ENCODE measurements at regions not wholly inside any gene's neighbourhood (a gene's known extent, or its start where the extent isn't known, plus 50 kb on each side); places are given as distances from the start of the nearest gene placed in this dataset.

DNA sequence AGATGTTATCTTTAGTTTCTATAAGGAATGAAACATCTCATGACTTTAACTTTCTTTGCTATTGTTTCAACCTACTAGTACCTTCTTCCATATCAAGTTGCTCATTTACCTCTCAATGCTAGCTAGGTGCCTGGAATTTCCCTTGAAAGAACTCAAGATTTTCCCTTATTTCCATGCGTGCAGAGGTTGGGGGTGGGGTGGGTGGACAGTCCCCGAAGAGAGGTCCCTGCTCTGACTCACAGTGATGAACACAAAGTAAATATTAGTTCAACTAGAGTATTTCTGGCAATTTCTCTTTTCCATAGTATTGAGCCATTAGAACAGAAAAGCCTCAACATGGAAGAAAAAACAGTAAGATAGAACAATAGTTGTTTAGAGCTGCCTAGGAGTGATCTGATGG, 239.0 kb upstream of the ZP4 start:
- Mint-ChIP-seq H3K27ac (no peak overlapping the region), H3K9me3 (peaks cover 9 to 10% of the 10 kb centered on the region in 2 donors)
- ATAC-seq (replicated peaks in 1 of 2) = no peak

DNA sequence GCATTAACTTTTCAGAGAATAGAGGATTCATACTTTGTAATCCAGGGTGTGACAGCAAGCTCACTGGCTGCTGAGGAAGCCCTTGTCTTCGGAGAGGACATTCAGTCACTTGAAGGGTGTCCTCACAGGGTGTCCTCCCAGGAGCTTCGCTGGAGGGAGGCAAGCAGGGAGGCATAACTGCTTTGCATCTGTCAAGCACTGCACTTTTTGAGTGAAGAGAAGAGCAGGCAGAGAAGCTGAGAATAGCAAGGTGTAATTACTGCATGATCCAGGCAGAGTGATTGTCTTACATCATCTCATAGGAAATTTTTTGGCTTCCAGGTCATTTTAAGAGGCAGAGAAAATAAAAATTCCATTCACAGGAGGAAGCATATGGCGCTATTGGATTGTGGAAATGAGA, 232.5 kb upstream of the ZP4 start:
- no peak overlapping the region for H3K4me3 Mint-ChIP-seq
- H3K36me3 Mint-ChIP-seq (ENCODE audit: insufficient read depth in 2 of 2) = no peaks in the 10 kb centered on the region
- no peak overlapping the region for H3K27ac Mint-ChIP-seq
- no peak for ATAC-seq (replicated peaks in 1 of 2)
- DNase-seq = no peak
- H3K4me1 Mint-ChIP-seq (ENCODE audit: low read depth) = no peaks in the 10 kb centered on the region
- peaks cover 2 to 4% of the 10 kb centered on the region in 2 donors for H3K9me3 Mint-ChIP-seq
- H3K27me3 Mint-ChIP-seq (ENCODE audit: low read depth) = no peaks in the 10 kb centered on the region

More for the DNA sequence above, 239.0 kb upstream of the ZP4 start:
- no peak overlapping the region for H3K4me3 Mint-ChIP-seq
- H3K36me3 Mint-ChIP-seq (ENCODE audit: insufficient read depth in 2 of 2) = peaks cover 0 to 2% of the 10 kb centered on the region in 2 donors
- H3K27me3 Mint-ChIP-seq (ENCODE audit: low read depth) = no peaks in the 10 kb centered on the region
- H3K4me1 Mint-ChIP-seq (ENCODE audit: low read depth) = no peaks in the 10 kb centered on the region
- DNase-seq = no peak

DNA sequence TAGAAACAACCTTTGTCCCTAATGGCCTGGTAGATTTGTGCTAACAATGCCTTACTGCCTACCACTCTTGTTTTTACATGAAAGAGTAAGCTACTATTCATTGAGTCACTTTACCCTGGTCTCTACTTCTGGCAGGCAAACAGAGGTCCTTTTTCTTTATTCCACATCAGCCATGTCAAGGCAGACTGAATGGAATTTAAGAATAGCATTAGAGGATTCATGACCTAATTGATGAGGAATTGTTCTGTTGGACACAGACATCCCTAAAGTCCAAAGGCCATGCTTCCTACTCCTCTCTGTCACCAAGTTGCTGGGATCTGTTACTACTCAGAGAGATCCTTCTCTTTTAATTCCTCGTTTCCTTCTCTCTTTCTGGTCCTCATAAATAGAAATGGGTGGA, 229.1 kb upstream of the ZP4 start:
- Mint-ChIP-seq H3K9me3 (no peaks in the 10 kb centered on the region), H3K4me3 (no peak overlapping the region), H3K27me3 (ENCODE audit: low read depth) (no peaks in the 10 kb centered on the region), H3K36me3 (ENCODE audit: insufficient read depth in 2 of 2) (no peaks in the 10 kb centered on the region), H3K4me1 (ENCODE audit: low read depth) (no peaks in the 10 kb centered on the region), H3K27ac (no peak overlapping the region)
- DNase-seq = no peak
- ATAC-seq (replicated peaks in 1 of 2) = no peak

DNA sequence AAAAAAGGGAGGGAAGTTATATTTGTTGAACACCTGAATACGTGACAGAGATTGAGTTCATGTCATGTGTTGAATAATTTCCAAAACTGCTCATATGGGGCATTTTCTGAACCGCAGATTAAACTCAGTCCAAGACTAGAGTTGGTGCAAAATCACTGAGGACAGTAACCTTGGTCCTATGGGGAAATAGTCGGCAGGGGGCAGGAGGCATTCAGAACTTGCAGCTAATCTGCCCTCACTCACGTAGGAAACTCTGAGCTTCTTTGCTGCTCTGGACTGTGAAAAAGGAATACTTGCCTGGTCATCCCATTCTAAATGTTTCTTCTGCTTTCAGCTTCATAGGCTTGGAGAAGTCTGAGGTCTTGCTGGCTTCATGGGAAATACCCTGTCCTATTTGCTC, 228.3 kb upstream of the ZP4 start:
- H3K4me1 Mint-ChIP-seq (ENCODE audit: low read depth) = no peaks in the 10 kb centered on the region
- H3K9me3 Mint-ChIP-seq = no peaks in the 10 kb centered on the region
- H3K4me3 Mint-ChIP-seq = no peak overlapping the region
- H3K36me3 Mint-ChIP-seq (ENCODE audit: insufficient read depth in 2 of 2) = no peaks in the 10 kb centered on the region
- DNase-seq (no peak), ATAC-seq (replicated peaks in 1 of 2) (no peak)
- no peak overlapping the region for H3K27ac Mint-ChIP-seq
- H3K27me3 Mint-ChIP-seq (ENCODE audit: low read depth) = no peaks in the 10 kb centered on the region

DNA sequence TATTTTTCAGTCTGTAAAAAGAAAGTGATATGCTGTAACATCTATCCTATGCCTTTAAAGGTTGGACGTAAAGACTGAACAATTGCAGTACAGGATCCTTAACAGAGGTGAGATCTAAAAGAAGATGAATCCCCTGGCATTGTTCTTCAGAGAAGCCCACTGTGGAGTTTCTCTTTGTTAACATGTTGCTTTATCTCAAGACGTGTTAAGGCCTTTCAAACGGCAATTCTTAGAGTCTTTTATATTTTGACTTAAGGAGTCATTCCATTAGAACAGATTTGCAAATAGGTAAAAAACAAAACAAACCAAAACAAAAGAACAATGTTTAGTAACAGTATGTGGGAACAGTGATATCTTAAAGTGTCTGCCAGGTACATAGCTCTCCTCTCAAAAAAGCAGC, 225.1 kb upstream of the ZP4 start:
- H3K4me3 Mint-ChIP-seq = no peak overlapping the region
- H3K36me3 Mint-ChIP-seq (ENCODE audit: insufficient read depth in 2 of 2) = no peaks in the 10 kb centered on the region
- DNase-seq (no peak), ATAC-seq (replicated peaks in 1 of 2) (no peak)
- no peak overlapping the region for H3K27ac Mint-ChIP-seq
- no peaks in the 10 kb centered on the region for H3K27me3 Mint-ChIP-seq (ENCODE audit: low read depth)
- peaks cover 0 to 5% of the 10 kb centered on the region in 2 donors for H3K9me3 Mint-ChIP-seq
- H3K4me1 Mint-ChIP-seq (ENCODE audit: low read depth) = no peaks in the 10 kb centered on the region

DNA sequence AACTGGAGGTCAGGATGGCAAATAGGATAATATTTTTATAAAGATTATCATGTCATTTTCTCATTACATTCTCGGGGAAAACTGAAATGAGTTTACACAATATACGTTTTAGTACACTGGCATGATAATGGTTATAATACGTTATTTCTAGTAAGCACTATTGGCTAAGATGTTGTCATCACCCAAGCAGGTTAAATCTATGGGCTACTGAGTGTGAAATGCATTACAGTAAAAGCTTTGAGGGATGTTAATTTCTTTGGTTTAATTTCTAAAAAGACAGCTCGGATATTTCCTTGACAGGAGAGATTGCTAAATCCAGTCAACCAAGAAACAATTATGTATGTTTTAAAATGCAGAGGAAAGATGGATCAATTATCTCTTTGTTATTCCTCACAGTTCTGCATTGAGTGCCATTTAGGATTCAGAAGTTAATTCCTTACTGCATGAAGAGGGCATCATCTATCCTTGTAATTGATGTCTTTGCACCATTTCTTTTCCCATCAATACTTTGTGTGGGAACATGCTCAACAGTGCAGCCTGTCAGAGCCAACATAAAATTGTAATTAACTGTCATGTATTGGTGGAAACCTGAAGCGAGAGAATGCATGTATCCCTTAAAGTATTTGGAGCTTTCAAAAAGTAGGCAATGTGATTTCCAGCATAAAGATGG, 222.4 kb upstream of the ZP4 start:
- H3K9me3 Mint-ChIP-seq = peaks cover 2 to 10% of the 10 kb centered on the region in 2 donors
- H3K27ac Mint-ChIP-seq = no peak overlapping the region
- H3K27me3 Mint-ChIP-seq (ENCODE audit: low read depth) = no peaks in the 10 kb centered on the region
- DNase-seq (no peak), ATAC-seq (replicated peaks in 1 of 2) (no peak)
- no peaks in the 10 kb centered on the region for H3K36me3 Mint-ChIP-seq (ENCODE audit: insufficient read depth in 2 of 2)
- H3K4me3 Mint-ChIP-seq = no peak overlapping the region
- H3K4me1 Mint-ChIP-seq (ENCODE audit: low read depth) = no peaks in the 10 kb centered on the region

DNA sequence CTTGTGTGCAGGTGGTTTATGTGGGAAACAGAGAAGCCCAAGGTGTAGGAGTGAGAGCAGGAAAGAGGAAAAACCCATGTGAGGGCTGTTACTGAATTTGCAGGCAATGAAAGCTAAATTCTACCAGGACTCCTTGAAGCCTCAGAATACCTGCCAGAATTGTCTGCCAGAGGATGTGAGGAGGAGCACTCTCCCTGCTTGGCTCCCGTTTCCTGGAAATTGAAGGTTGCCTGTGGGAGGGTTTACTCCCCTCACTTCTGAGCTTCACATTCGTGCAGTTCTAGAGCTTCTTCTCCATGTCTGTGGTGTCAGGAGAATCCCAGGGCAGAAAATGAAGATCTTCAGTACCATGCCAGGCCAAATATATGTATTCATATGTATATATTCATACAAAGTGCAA, 220.8 kb upstream of the ZP4 start:
- DNase-seq (no peak), ATAC-seq (replicated peaks in 1 of 2) (no peak)
- Mint-ChIP-seq H3K4me1 (ENCODE audit: low read depth) (no peaks in the 10 kb centered on the region), H3K27me3 (ENCODE audit: low read depth) (no peaks in the 10 kb centered on the region), H3K36me3 (ENCODE audit: insufficient read depth in 2 of 2) (no peaks in the 10 kb centered on the region), H3K4me3 (no peak overlapping the region), H3K9me3 (peaks cover 2 to 10% of the 10 kb centered on the region in 2 donors), H3K27ac (no peak overlapping the region)

DNA sequence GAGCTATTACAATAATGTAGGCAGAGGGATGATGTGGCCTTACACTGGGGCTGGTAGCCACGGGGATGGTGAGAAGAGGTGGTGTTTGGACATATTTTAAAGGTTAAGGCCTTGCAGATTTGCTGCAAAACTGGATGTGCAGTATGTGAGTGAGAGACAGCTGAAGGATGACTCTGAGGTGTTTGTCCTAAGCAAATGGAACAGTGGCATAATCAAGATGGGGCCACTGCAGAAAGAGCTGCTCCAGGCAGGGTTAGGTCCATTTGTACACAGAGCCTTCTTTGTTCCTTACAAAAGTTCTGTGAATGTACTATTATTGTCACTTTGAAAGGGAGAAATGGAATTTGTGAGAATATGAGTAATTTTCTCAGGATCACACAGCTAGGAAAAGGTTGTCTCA, 220.4 kb upstream of the ZP4 start:
- no peak for ATAC-seq (replicated peaks in 1 of 2)
- peaks cover 2 to 10% of the 10 kb centered on the region in 2 donors for H3K9me3 Mint-ChIP-seq
- DNase-seq = no peak
- no peak overlapping the region for H3K27ac Mint-ChIP-seq
- H3K36me3 Mint-ChIP-seq (ENCODE audit: insufficient read depth in 2 of 2) = no peaks in the 10 kb centered on the region
- no peaks in the 10 kb centered on the region for H3K27me3 Mint-ChIP-seq (ENCODE audit: low read depth)
- no peak overlapping the region for H3K4me3 Mint-ChIP-seq
- H3K4me1 Mint-ChIP-seq (ENCODE audit: low read depth) = no peaks in the 10 kb centered on the region

DNA sequence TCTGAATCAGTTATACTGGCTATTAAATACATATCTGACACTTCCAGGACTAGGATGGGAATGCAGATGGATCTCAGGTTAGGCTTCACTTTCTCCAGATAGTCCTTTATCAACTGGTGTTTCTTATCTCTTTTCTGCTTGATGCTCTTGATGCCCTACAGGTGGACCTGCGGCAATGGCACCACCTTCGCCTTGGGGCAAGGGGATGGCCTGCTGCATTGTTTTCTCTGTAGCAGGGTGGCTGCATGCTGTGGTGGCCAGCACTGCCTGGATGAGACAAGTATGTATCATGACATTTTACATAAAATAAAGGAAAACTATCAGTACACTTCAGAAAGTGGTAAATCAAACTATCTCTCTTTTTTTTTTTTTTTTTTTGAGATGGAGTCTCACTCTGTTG, 217.7 kb upstream of the ZP4 start:
- Mint-ChIP-seq H3K36me3 (ENCODE audit: insufficient read depth in 2 of 2) (no peaks in the 10 kb centered on the region), H3K4me3 (no peak overlapping the region), H3K9me3 (peaks cover 2 to 12% of the 10 kb centered on the region in 2 donors), H3K4me1 (ENCODE audit: low read depth) (no peaks in the 10 kb centered on the region), H3K27ac (no peak overlapping the region), H3K27me3 (ENCODE audit: low read depth) (no peaks in the 10 kb centered on the region)
- DNase-seq = no peak
- ATAC-seq (replicated peaks in 1 of 2) = no peak

DNA sequence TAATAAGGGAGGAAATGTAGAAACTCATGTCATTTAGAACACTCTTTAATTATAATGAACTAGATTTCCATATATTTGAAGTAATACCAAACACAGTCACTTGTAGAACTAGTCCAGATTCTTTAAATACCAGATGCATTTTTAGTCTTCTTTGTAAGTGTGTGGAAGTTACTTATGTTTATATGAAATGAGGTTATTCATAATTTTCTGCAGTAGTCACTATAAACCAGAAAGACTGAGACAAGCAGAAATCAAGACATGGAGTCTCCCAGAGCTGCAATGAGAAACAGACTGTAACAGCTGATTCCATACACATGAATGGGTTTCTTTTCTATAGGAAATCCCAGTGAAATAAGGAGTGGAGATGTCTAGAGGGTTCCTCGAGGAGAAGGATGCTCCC, 216.6 kb upstream of the ZP4 start:
- no peak for DNase-seq
- Mint-ChIP-seq H3K27me3 (ENCODE audit: low read depth) (no peaks in the 10 kb centered on the region), H3K4me3 (no peak overlapping the region), H3K4me1 (ENCODE audit: low read depth) (no peaks in the 10 kb centered on the region), H3K9me3 (peaks cover 2 to 12% of the 10 kb centered on the region in 2 donors), H3K27ac (no peak overlapping the region), H3K36me3 (ENCODE audit: insufficient read depth in 2 of 2) (no peaks in the 10 kb centered on the region)
- no peak for ATAC-seq (replicated peaks in 1 of 2)

DNA sequence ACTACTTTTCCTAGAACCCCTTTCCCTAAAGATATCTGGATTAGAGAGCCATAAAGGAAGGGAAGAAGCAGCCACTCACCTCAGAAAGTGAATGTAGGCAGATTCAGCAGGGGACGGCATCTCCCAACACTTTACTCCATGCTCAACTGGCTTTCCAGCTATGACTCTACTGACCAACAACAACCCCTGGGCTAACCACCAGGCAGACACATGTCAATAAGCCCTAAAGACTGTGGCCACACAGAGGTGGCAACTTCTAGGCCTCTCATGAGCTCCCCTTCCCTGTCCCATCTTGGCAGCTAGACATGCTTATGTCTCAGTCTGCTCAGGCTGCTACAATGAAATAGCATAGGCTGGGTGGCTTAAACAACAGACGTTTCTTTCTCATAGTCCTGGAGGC, 214.0 kb upstream of the ZP4 start:
- H3K27ac Mint-ChIP-seq = no peak overlapping the region
- ATAC-seq (replicated peaks in 1 of 2) = no peak
- H3K4me3 Mint-ChIP-seq = no peak overlapping the region
- peaks cover 0 to 3% of the 10 kb centered on the region in 2 donors for H3K9me3 Mint-ChIP-seq
- no peaks in the 10 kb centered on the region for H3K36me3 Mint-ChIP-seq (ENCODE audit: insufficient read depth in 2 of 2)
- H3K4me1 Mint-ChIP-seq (ENCODE audit: low read depth) = no peaks in the 10 kb centered on the region
- H3K27me3 Mint-ChIP-seq (ENCODE audit: low read depth) = no peaks in the 10 kb centered on the region
- no peak for DNase-seq

DNA sequence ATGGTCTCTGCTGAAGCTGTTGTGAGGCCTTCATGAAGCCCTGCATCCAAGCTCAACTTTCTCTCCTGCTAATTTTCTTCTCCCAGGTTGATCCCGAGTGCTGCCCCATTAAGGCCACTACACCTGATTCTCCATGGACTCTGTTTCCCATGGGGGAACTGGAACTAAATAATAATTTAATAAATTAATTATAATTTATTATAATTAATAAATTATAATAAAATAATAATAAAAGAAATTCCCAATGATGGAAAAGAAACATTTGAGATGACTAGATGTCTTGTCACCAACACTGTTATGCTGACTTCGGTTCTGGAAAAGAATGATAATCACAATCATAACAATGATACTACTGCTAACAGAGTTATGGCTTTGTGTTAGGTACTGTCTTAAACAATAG, 211.2 kb upstream of the ZP4 start:
- Mint-ChIP-seq H3K4me1 (ENCODE audit: low read depth) (no peaks in the 10 kb centered on the region), H3K9me3 (peaks cover 4% of the 10 kb centered on the region in 2 donors), H3K27ac (no peak overlapping the region), H3K36me3 (ENCODE audit: insufficient read depth in 2 of 2) (no peaks in the 10 kb centered on the region), H3K4me3 (no peak overlapping the region), H3K27me3 (ENCODE audit: low read depth) (no peaks in the 10 kb centered on the region)
- ATAC-seq (replicated peaks in 1 of 2) (no peak), DNase-seq (no peak)

DNA sequence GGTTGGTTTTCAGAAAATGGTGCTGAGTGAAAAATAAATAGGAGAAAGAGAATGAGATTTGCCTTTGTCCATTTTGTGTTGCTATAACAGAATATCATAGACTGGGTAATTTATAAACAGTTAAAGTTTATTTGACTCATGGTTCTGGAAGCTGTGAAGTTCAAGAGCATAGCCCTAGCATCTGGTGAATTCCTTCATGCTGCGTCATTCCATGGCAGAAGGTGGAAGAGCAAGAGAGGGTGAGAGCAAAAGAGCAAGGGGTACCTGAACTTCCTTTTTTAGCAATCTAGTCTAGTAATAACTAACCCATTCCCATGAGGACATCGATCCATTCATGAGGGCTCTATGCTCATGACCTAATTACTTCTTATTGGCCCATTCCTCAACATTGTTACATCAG, 209.1 kb upstream of the ZP4 start:
- H3K4me3 Mint-ChIP-seq = no peak overlapping the region
- no peak for DNase-seq
- no peaks in the 10 kb centered on the region for H3K36me3 Mint-ChIP-seq (ENCODE audit: insufficient read depth in 2 of 2)
- H3K4me1 Mint-ChIP-seq (ENCODE audit: low read depth) = no peaks in the 10 kb centered on the region
- H3K27me3 Mint-ChIP-seq (ENCODE audit: low read depth) = no peaks in the 10 kb centered on the region
- no peak for ATAC-seq (replicated peaks in 1 of 2)
- no peak overlapping the region for H3K27ac Mint-ChIP-seq
- peaks cover 4% of the 10 kb centered on the region in 2 donors for H3K9me3 Mint-ChIP-seq

DNA sequence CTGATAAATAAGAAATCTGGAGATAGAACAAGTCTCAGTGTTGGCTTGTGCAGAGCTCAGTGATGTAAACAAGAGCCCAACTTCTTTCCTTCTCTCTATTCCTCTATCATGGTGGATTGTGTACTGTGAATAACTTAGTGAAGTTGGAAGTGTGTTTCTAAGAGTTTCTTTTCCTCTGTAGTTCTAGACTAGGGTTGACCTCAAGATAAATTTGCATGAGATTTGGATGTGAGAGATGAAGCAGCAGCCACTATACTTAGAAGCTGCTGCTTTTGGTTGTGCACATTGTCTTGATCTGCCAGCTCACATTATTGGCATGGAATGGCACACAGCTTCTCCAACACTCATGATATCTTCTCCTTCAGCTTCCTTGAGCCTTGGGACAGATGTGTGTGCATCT, 198.9 kb upstream of the ZP4 start:
- no peak overlapping the region for H3K4me3 Mint-ChIP-seq
- no peaks in the 10 kb centered on the region for H3K36me3 Mint-ChIP-seq (ENCODE audit: insufficient read depth in 2 of 2)
- H3K4me1 Mint-ChIP-seq (ENCODE audit: low read depth) = no peaks in the 10 kb centered on the region
- no peaks in the 10 kb centered on the region for H3K27me3 Mint-ChIP-seq (ENCODE audit: low read depth)
- no peak for DNase-seq
- peaks cover 5 to 8% of the 10 kb centered on the region in 2 donors for H3K9me3 Mint-ChIP-seq
- H3K27ac Mint-ChIP-seq = no peak overlapping the region
- no peak for ATAC-seq (replicated peaks in 1 of 2)

All from activated T-cell treated with anti-CD3 and anti-CD28 coated beads, Interleukin-2, amount 50 U/mL, for 72 hours (primary cell).